ENCODE measurements at regions not wholly inside any gene's neighbourhood (a gene's known extent, or its start where the extent isn't known, plus 50 kb on each side); places are given as distances from the start of the nearest gene placed in this dataset.

GRCh38 chr1:168830562-168830961 is 101.6 kb upstream of the DPT start:
- WGBS, 5 donors = 88 to 100% (median 97%) methylated on average over 2 of the region's 2 CpGs
- no peak for DNase-seq
- Histone ChIP-seq H3K4me1 (peaks cover 4 to 19% (median 12%) of the 10 kb centered on the region in 6 donors), H3K27me3 (replicated peaks in 1 of 7) (no peaks in the 10 kb centered on the region), H3K27ac (no peak overlapping the region), H3K4me3 (no peak overlapping the region), H3K36me3 (no peaks in the 10 kb centered on the region), H3K9me3 (no peaks in the 10 kb centered on the region)
- no peak for TF ChIP-seq POLR2AphosphoS5 (IDR thresholded peaks at IDR 0.05)
- no peak for TF ChIP-seq POLR2A (IDR thresholded peaks at IDR 0.05)
- TF ChIP-seq, protein P1, sequence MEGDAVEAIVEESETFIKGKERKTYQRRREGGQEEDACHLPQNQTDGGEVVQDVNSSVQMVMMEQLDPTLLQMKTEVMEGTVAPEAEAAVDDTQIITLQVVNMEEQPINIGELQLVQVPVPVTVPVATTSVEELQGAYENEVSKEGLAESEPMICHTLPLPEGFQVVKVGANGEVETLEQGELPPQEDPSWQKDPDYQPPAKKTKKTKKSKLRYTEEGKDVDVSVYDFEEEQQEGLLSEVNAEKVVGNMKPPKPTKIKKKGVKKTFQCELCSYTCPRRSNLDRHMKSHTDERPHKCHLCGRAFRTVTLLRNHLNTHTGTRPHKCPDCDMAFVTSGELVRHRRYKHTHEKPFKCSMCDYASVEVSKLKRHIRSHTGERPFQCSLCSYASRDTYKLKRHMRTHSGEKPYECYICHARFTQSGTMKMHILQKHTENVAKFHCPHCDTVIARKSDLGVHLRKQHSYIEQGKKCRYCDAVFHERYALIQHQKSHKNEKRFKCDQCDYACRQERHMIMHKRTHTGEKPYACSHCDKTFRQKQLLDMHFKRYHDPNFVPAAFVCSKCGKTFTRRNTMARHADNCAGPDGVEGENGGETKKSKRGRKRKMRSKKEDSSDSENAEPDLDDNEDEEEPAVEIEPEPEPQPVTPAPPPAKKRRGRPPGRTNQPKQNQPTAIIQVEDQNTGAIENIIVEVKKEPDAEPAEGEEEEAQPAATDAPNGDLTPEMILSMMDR (IDR thresholded peaks at IDR 0.05 in 8 of 11, conservative IDR thresholded peaks at IDR 0.05 in 3 of 11) = no peak
- intact Hi-C loops (cut with DNase I; ENCODE audit: low total_unique reads) = no loop called here

DNA sequence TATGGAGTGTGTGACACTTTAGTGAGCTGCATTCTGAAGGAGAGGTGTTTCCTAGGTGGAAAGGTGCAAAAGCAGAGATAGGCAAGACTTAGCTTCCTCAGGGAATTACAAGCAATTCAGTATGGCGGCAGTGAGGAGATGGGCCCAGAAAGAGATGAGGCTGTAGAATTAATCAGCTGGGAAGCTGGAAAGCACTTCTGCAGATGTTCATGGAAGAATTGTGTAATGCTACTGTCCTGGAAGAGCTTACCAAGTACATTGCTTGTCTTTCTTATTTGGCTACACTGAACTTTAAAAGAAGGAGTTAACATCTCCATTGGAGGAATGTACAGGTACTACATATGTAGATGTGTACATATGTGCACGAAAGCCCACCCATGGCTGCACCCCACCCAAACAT is 103.7 kb upstream of the DPT start:
- intact Hi-C loops (cut with DNase I; ENCODE audit: low total_unique reads) = no loop called here
- Histone ChIP-seq H3K27ac (peak overlapping the region in 2 of 8 donors; percentile 72 to 83), H3K9me3 (peaks cover 0 to 3% (median 0%) of the 10 kb centered on the region in 8 donors), H3K36me3 (no peaks in the 10 kb centered on the region), H3K4me3 (no peak overlapping the region), H3K4me1 (peaks cover 4 to 27% (median 12%) of the 10 kb centered on the region in 6 donors), H3K27me3 (replicated peaks in 1 of 7) (no peaks in the 10 kb centered on the region)
- DNase-seq = no peak
- 85 to 96% (median 88%) methylated on average over 2 of the region's 2 CpGs for WGBS, 5 donors
- TF ChIP-seq POLR2A (IDR thresholded peaks at IDR 0.05) (no peak), POLR2AphosphoS5 (IDR thresholded peaks at IDR 0.05) (no peak)
- TF ChIP-seq, protein P1 (IDR thresholded peaks at IDR 0.05 in 8 of 11, conservative IDR thresholded peaks at IDR 0.05 in 3 of 11) = no peak

- WGBS, 5 donors = 50 to 71% (median 54%) methylated on average over 1 of the region's 1 CpG
- peak overlapping the region; percentile 39 to 83 (median 72) for H3K27ac ChIP-seq
- DNase-seq = no peak
Observed at GRCh38 chr1:168833362-168833761, 104.4 kb upstream of the DPT start.

GRCh38 chr1:168833801-168834224 is 104.8 kb upstream of the DPT start:
- no peaks in the 10 kb centered on the region for H3K27me3 ChIP-seq (replicated peaks in 1 of 7)
- TF ChIP-seq POLR2AphosphoS5 (IDR thresholded peaks at IDR 0.05) (peak in 1 of 3 donors; percentile 53), POLR2A (IDR thresholded peaks at IDR 0.05) (no peak)
- H3K36me3 ChIP-seq = no peaks in the 10 kb centered on the region
- intact Hi-C loops (cut with DNase I; ENCODE audit: low total_unique reads) = no loop called here
- peak; percentile 78 for DNase-seq
- no peak overlapping the region for H3K4me3 ChIP-seq
- WGBS, 5 donors = 43 to 61% (median 56%) methylated on average over 4 of the region's 4 CpGs
- H3K27ac ChIP-seq = peak overlapping the region; percentile 39 to 83 (median 72)
- H3K9me3 ChIP-seq = peaks cover 0 to 3% (median 0%) of the 10 kb centered on the region in 8 donors
- H3K4me1 ChIP-seq = peaks cover 4 to 27% (median 12%) of the 10 kb centered on the region in 6 donors

More at GRCh38 chr1:168833362-168833761, 104.4 kb upstream of the DPT start:
- peaks cover 0 to 3% (median 0%) of the 10 kb centered on the region in 8 donors for H3K9me3 ChIP-seq
- no peak overlapping the region for H3K4me3 ChIP-seq
- no peaks in the 10 kb centered on the region for H3K36me3 ChIP-seq
- intact Hi-C loops (cut with DNase I; ENCODE audit: low total_unique reads) = no loop called here
- no peaks in the 10 kb centered on the region for H3K27me3 ChIP-seq (replicated peaks in 1 of 7)
- peaks cover 4 to 27% (median 12%) of the 10 kb centered on the region in 6 donors for H3K4me1 ChIP-seq
- TF ChIP-seq POLR2AphosphoS5 (IDR thresholded peaks at IDR 0.05) (peak in 1 of 3 donors; percentile 32), POLR2A (IDR thresholded peaks at IDR 0.05) (no peak)

GRCh38 chr1:168834225-168834872 is 105.3 kb upstream of the DPT start:
- Histone ChIP-seq H3K27ac (peak overlapping the region; percentile 39 to 83 (median 72)), H3K27me3 (replicated peaks in 1 of 7) (no peaks in the 10 kb centered on the region), H3K4me1 (peaks cover 4 to 27% (median 12%) of the 10 kb centered on the region in 6 donors), H3K4me3 (no peak overlapping the region), H3K36me3 (no peaks in the 10 kb centered on the region), H3K9me3 (peaks cover 0 to 3% (median 0%) of the 10 kb centered on the region in 8 donors)
- no peak for DNase-seq
- TF ChIP-seq, protein P1 (IDR thresholded peaks at IDR 0.05 in 8 of 11, conservative IDR thresholded peaks at IDR 0.05 in 3 of 11) = no peak
- TF ChIP-seq POLR2A (IDR thresholded peaks at IDR 0.05) (no peak), POLR2AphosphoS5 (IDR thresholded peaks at IDR 0.05) (no peak)
- 60 to 75% (median 67%) methylated on average over 2 of the region's 2 CpGs for WGBS, 5 donors
- intact Hi-C loops (cut with DNase I; ENCODE audit: low total_unique reads) = no loop called here
